ENCODE measurements at regions not wholly inside any gene's neighbourhood (a gene's known extent, or its start where the extent isn't known, plus 50 kb on each side); places are given as distances from the start of the nearest gene placed in this dataset.

GRCh38 chr11:23263466-23263865, 403.2 kb upstream of the CCDC179 start:
- TF ChIP-seq TOX (CRISPR knock-in tag; IDR thresholded peaks at IDR 0.05; ENCODE audit: borderline replicate concordance) (0 out of 2 replicates have a peak, but pooled peaks have one; percentile 47), ZC3H10 (CRISPR knock-in tag; IDR thresholded peaks at IDR 0.05) (no peak), PPARA (CRISPR knock-in tag; IDR thresholded peaks at IDR 0.05; ENCODE audit: borderline replicate concordance) (no peak), ARNTL (CRISPR knock-in tag; IDR thresholded peaks at IDR 0.05; ENCODE audit: borderline replicate concordance, low read depth) (no peak), ZFP30 (CRISPR knock-in tag; IDR thresholded peaks at IDR 0.05) (no peak), ZFP3 (CRISPR knock-in tag; IDR thresholded peaks at IDR 0.05) (no peak), SNAI2 (CRISPR knock-in tag; IDR thresholded peaks at IDR 0.05) (no peak), CSRNP3 (CRISPR knock-in tag; IDR thresholded peaks at IDR 0.05) (no peak), OSR1 (CRISPR knock-in tag; IDR thresholded peaks at IDR 0.05) (no peak), GLIS3 (CRISPR knock-in tag; IDR thresholded peaks at IDR 0.05) (no peak)
- TF ChIP-seq, protein P1, sequence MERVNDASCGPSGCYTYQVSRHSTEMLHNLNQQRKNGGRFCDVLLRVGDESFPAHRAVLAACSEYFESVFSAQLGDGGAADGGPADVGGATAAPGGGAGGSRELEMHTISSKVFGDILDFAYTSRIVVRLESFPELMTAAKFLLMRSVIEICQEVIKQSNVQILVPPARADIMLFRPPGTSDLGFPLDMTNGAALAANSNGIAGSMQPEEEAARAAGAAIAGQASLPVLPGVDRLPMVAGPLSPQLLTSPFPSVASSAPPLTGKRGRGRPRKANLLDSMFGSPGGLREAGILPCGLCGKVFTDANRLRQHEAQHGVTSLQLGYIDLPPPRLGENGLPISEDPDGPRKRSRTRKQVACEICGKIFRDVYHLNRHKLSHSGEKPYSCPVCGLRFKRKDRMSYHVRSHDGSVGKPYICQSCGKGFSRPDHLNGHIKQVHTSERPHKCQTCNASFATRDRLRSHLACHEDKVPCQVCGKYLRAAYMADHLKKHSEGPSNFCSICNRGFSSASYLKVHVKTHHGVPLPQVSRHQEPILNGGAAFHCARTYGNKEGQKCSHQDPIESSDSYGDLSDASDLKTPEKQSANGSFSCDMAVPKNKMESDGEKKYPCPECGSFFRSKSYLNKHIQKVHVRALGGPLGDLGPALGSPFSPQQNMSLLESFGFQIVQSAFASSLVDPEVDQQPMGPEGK (CRISPR knock-in tag; IDR thresholded peaks at IDR 0.05; ENCODE audit: borderline replicate concordance) = no peak
